ENCODE measurements at regions not wholly inside any gene's neighbourhood (a gene's known extent, or its start where the extent isn't known, plus 50 kb on each side); places are given as distances from the start of the nearest gene placed in this dataset.

- TF ChIP-seq CTCF (IDR thresholded peaks at IDR 0.05) (no peak), POLR2AphosphoS5 (IDR thresholded peaks at IDR 0.05) (no peak), POLR2A (IDR thresholded peaks at IDR 0.05) (no peak)
Observed at GRCh38 chr3:168579010-168579409, 483.3 kb upstream of the GOLIM4 start.

Measured in suprapubic skin (tissue), 4 donors.